Activated CD4-positive, alpha-beta T cell treated with anti-CD3 and anti-CD28 coated beads, Interleukin-2, Interleukin-4, amounts not matched to agents 100 ng/mL and 50 ng/mL, durations not matched to agents 16 hours and 8 hours (primary cell): ENCODE measurements at regions not wholly inside any gene's neighbourhood (a gene's known extent, or its start where the extent isn't known, plus 50 kb on each side); places are given as distances from the start of the nearest gene placed in this dataset.
"Not testable (repeated sequence)": the region's sequence is repeated elsewhere in the genome, so short reads cannot be mapped to it uniquely, and the experiment has no call there.

ENCODE experiments used
- DNase-seq: peaks from one replicate; pipeline ENCODE4 v3.0.0-alpha.2; 2020; ENCODE audit warnings: low spot score

- no peak for DNase-seq
Measured at GRCh38 chr12:113726254-113726819, 239.8 kb downstream of the RBM19 start.

DNA sequence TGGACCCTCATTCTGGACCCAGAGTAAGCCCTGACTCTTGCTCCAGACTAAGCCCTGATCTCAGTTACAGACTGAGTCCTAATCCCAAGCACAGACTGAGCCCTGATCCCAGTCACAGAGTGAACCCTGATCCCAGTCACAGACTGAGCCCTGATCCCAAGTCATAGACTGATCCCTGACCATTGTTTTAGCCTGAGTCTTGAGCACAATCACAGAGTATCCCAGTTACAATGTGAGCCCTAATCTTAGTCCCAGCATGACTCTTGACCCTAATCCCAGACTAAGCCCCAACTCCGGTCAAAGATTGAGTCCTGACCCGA, 240.6 kb downstream of the RBM19 start:
- no peak for DNase-seq

- no peak for DNase-seq
Measured at GRCh38 chr12:113724794-113725556, 241.2 kb downstream of the RBM19 start.

DNA sequence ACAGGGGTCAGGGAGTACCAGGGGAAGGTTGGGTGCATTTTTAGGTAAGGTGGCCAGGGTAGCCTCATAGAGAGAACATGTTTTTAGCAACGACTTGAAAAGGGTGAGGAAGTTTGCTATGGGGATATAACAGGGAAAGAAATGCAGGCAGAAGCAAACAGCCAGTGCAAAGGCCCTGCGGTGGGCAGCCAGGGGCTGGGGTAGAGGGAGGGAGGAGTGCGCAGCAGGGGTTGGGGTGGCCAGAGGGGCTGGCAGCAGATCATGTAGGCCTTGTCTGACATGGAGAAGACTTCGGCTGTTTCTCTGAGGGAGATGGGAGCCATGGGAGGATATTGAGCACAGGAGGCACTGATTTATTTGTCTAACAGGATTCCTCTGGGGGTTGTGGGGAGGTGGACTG, 242.5 kb downstream of the RBM19 start:
- no peak for DNase-seq

DNA sequence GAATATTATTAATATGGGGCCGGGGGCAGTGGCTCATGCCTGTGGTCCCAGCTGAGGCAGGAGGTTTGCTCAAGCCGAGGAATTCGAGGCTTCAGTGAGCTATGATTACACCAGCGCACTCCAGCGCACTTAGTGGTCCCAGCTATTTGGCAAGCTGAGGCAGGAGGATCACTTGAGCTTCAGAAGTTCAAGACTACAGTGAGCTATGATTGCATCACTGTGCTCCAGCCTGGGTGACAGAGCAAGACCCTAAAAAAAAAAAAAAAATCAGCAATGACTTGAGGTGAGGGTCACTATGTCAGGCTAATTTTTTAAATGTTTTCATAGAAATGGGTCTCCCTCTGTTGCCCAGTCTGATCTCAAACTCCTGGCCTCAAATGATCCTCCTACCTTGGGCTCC, 243.4 kb downstream of the RBM19 start:
- DNase-seq: no peak

DNA sequence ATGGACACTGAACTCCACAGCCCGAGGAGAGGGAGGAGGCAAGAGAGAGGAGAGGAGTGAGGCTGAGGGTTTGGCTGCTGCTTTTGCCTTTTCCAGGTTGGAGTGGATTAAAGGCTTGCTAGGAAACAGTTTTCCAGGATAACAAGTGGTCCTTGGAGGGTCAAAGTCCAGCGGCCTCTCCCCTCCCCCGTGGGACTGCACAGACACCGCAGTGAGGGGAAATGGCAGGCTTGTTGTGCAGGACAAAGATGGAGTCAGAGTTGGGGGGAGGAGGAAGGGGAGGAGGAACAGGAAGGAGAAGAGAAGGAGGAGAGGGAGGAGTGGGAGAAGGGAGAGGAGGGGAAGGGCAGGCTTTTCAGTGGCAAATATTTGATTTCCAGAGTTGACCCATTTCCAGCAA, 245.5 kb downstream of the RBM19 start:
- no peak for DNase-seq

DNA sequence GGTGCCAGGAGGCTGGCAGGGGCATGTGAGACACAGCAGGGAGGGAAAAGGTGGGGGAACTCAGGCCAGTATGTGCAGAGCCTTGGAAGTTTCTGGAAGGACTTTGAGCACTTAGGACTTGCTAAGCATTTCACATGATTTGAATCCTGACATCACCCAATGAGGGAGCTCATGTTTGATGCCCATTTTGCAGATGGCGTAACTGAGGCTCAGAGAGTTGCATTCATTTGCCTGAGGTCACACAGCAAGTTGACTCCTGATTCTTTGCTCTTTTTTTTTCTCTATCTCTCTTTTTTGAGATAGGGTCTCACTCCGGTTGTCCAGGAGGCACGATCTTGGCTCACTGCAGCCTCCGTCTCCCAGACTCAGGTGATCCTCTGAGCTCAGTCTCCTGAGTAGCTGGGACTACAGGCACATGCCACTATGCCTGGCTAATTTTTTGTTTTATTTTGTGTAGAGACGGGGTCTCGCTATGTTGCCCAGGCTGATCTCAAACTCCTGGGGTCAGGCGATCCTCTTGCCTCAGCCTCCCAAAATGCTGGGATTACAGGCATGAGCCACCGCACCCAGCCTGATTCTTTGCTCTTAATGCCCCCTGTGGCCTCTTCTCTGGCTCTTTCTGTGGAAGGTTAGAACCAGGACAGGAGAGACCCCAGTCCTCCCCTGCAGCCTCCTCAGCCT, 246.1 kb downstream of the RBM19 start:
- DNase-seq: no peak

DNA sequence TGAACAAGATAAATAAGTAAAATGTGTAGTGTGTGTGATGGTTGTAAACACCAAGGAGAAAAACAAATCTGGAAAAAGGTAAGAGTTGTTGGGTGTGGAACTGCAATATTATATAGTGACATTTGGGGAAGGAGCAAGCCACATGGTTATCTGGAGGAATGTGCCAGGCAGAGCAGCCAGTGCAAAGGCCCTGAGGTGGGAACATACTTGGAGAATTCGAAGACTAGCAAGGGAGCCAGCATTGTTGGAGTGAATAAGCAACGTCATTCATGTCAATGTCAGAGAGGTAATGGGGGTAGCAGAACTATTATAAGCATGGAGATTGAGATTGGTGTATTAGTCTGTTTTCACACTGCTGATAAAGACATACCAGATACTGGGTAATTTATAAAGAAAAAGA, 241.5 kb upstream of the LHX5 start:
- DNase-seq: no peak

GRCh38 chr12:113712481-113712880, 240.8 kb upstream of the LHX5 start:
- DNase-seq: no peak

- DNase-seq: no peak
Measured at GRCh38 chr12:113710216-113710615, 238.5 kb upstream of the LHX5 start.

GRCh38 chr12:113709456-113709855, 237.8 kb upstream of the LHX5 start:
- no peak for DNase-seq

GRCh38 chr12:113702836-113703235, 231.2 kb upstream of the LHX5 start:
- DNase-seq: no peak

- no peak for DNase-seq
Measured at GRCh38 chr12:113702276-113702675, 230.6 kb upstream of the LHX5 start.

DNA sequence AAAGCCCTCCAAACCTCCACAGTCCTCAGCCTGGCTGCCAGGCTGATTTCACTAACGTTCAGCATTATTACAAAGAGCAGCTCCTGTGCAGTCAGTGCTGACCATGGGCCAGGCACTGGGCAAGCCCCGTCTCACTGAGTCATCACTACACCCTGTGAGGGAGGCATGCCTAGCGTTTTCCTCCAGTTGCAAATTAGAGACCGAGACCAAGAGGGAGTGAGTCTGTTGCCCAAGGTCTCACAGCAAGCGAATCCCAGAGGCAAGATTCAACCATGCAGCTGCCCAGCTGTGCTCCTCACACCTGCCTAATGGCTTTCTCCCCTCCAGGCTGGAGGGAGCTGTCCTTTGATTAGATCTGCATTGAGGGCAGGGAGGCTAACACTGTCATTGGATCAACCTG, 229.3 kb upstream of the LHX5 start:
- DNase-seq: no peak

DNA sequence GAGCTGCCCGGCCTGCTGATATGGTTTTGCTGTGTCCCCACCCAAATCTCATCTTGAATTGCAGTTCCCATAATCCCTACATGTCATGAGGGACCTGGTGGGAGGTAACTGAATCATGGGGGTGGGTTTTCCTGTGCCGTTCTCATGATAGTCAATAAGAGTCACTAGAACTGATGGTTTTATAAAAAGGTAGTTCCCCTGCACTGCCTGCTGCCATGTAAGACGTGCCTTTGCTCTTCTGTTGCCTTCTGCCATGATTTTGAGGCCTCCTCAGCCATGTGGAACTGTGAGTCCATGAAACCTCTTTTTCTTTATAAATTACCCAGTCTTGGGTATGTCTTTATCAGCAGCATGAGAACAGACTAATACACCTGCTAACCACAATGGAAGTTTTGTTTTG, 228.3 kb upstream of the LHX5 start:
- not testable (repeated sequence) for DNase-seq

DNA sequence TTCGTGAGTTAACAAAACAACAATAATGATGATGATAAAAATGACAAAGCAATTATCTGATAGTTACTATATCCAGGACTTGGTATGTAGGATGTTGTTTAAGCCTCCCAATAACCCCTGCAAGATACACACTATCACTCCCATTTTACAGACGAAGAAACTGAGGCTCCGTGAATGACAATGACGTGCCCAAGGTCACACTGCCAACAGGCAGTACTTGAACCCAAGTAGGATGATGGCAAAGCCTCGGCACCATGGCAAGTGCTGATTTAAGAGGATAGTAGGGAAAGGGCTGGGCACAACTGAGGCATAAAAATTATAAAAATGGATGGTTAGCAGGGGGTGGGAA, 226.8 kb upstream of the LHX5 start:
- no peak for DNase-seq

- DNase-seq: no peak
Measured at GRCh38 chr12:113697651-113698509, 226.2 kb upstream of the LHX5 start.

- DNase-seq: no peak
Measured at GRCh38 chr12:113697104-113697503, 225.4 kb upstream of the LHX5 start.

- DNase-seq: no peak
Measured at GRCh38 chr12:113693693-113694092, 222.0 kb upstream of the LHX5 start.

GRCh38 chr12:113689047-113689610, 217.5 kb upstream of the LHX5 start:
- DNase-seq: no peak

GRCh38 chr12:113688313-113688712, 216.6 kb upstream of the LHX5 start:
- DNase-seq: no peak
